Naive thymus-derived CD4-positive, alpha-beta T cell (primary cell): ENCODE measurements at regions not wholly inside any gene's neighbourhood (a gene's known extent, or its start where the extent isn't known, plus 50 kb on each side); places are given as distances from the start of the nearest gene placed in this dataset.
"Not testable (repeated sequence)": the region's sequence is repeated elsewhere in the genome, so short reads cannot be mapped to it uniquely, and the experiment has no call there.

Experiments used
- ATAC-seq: fragments of 150-1000 bp; cut with Tn5 transposase; 2 replicates; pipeline ENCODE4 v1.10.0; 2021; ENCODE audit warnings: mild to moderate bottlenecking, moderate library complexity
- CTCF ChIA-PET: fragments of 350-600 bp; sonication (Branson Sonifier 250); formaldehyde crosslinking; loops from one replicate; lab custom pipeline; 2021; ENCODE audit warnings: antibody characterized with exemption; lab: Charles Lee
- POLR2A ChIA-PET: fragments of 350-600 bp; sonication (Branson Sonifier 250); formaldehyde crosslinking; loops from one replicate; lab custom pipeline; 2021; ENCODE audit warnings: antibody characterized with exemption, inconsistent platforms; lab: Charles Lee
- DNase-seq, 9 donors: peaks; one replicate each; pipeline versions ENCODE4 v3.0.0 to v3.0.0-alpha.2; 2020 to 2022; ENCODE audit warnings: mixed read lengths in 1 of 9
- H3K27ac ChIP-seq: one replicate; pipeline ENCODE4 v1.7.0; 2013; ENCODE audit warnings: mild to moderate bottlenecking, low read depth, low read length, moderate library complexity
- H3K27me3 ChIP-seq, 2 donors: one replicate each; pipeline ENCODE4 v1.7.0; 2013; ENCODE audit warnings: low read length in 2 of 2, mild to moderate bottlenecking in 2 of 2, moderate library complexity in 2 of 2; ENCODE audit not compliant: control insufficient read depth in 2 of 2, insufficient read depth in 2 of 2
- H3K36me3 ChIP-seq, 3 experiments: 1 replicate in 2 of 3; 2 replicates in 1 of 3; pipeline ENCODE4 v1.7.0; 2013; ENCODE audit warnings: low read length in 3 of 3, mild to moderate bottlenecking in 3 of 3, moderate library complexity in 1 of 3; ENCODE audit not compliant: insufficient read depth in 3 of 3, control insufficient read depth in 2 of 3
- H3K4me1 ChIP-seq, 2 donors: one replicate each; pipeline ENCODE4 v1.7.0; 2013; ENCODE audit warnings: low read length in 2 of 2, mild to moderate bottlenecking in 2 of 2, moderate library complexity in 1 of 2; ENCODE audit not compliant: control insufficient read depth in 2 of 2, insufficient read depth in 2 of 2
- H3K4me3 ChIP-seq: 2 replicates; pipeline ENCODE4 v1.7.0; 2013; ENCODE audit warnings: mild to moderate bottlenecking, low read length
- H3K9me3 ChIP-seq, 3 experiments: 1 replicate in 2 of 3; 2 replicates in 1 of 3; pipeline ENCODE4 v1.7.0; 2013; ENCODE audit warnings: low read length in 3 of 3; ENCODE audit not compliant: control insufficient read depth in 2 of 3
- H3K27ac Mint-ChIP-seq, 9 donors: one replicate each; pipeline ENCODE4 v1.8.0; 2020 to 2022; ENCODE audit warnings: mixed read lengths in 9 of 9, mild to moderate bottlenecking in 8 of 9, moderate library complexity in 5 of 9, inconsistent platforms in 2 of 9
- H3K27me3 Mint-ChIP-seq, 5 donors: one replicate each; pipeline ENCODE4 v1.8.0; 2021 to 2022; ENCODE audit warnings: mixed read lengths in 5 of 5, mild to moderate bottlenecking in 1 of 5
- H3K36me3 Mint-ChIP-seq, 5 donors: one replicate each; pipeline ENCODE4 v1.8.0; 2020 to 2022; ENCODE audit warnings: mixed read lengths in 5 of 5, mild to moderate bottlenecking in 3 of 5, inconsistent platforms in 1 of 5
- H3K4me1 Mint-ChIP-seq, 7 donors: one replicate each; pipeline ENCODE4 v1.8.0; 2020 to 2022; ENCODE audit warnings: mixed read lengths in 7 of 7, mild to moderate bottlenecking in 3 of 7, inconsistent platforms in 1 of 7
- H3K4me3 Mint-ChIP-seq, 10 donors: one replicate each; pipeline ENCODE4 v1.8.0; 2020 to 2022; ENCODE audit warnings: mild to moderate bottlenecking in 10 of 10, mixed read lengths in 10 of 10, moderate library complexity in 6 of 10, inconsistent platforms in 2 of 10
- H3K9me3 Mint-ChIP-seq, 11 donors: one replicate each; pipeline ENCODE4 v1.8.0; 2020 to 2022; ENCODE audit warnings: mixed read lengths in 11 of 11, mild to moderate bottlenecking in 4 of 11, inconsistent platforms in 1 of 11, moderate library complexity in 1 of 11
- intact Hi-C, 2 donors: fragments of 100-400 bp; cut with micrococcal nuclease; formaldehyde crosslinking; loops; one replicate each; pipeline ENCODE4 v1.15.1; 2023

DNA sequence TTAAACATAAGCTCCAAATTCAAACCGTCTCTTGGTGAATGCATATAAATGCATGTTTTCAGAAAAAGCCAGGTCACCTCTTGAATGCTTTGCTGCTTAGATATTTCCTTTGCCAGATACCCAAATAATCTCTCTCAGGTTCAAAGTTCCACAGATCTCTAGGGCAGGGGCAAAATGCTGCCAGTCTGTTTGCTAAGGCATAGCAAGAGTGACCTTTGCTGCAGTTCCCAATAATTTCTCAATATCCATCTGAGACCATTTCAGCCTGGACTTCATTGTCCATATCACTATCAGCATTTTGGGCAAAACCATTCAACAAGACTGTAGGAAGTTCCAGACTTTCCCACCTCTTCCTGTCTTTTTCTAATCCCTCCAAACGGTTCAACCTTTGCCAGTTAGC, 1006.2 kb upstream of the KCND2 start:
- H3K27me3 ChIP-seq, POLR2A ChIA-PET, H3K36me3 ChIP-seq, CTCF ChIA-PET, ATAC-seq, H3K4me3 ChIP-seq, H3K27ac ChIP-seq, H3K4me1 ChIP-seq, H3K9me3 ChIP-seq, H3K27ac Mint-ChIP-seq, H3K36me3 Mint-ChIP-seq, H3K4me3 Mint-ChIP-seq, DNase-seq, intact Hi-C loops, H3K27me3 Mint-ChIP-seq, H3K4me1 Mint-ChIP-seq: not testable (repeated sequence)
- H3K9me3 Mint-ChIP-seq: peaks cover 0 to 11% (median 5%) of the 10 kb centered on the region in 11 donors

DNA sequence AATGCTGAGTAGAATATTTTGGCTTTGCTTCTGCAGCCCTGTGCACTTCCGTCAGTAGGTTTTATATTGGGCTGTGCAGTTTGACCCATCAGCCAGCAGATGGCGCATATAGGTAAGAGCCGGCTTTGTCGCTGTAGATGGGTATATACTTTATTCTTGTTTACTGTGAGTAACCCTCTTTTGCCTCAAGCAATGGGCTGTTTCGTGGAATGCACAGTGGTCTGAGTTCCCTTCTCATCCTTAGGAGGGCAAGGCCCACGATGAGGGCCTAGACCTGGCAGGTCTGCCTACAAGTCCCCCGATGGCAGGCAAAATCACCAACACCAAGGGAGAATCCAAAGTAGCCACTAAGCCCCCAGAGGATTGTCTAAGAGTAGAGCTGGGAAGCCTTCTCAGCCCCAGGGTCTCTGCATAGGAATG, 1002.9 kb upstream of the KCND2 start:
- Mint-ChIP-seq H3K27me3 (no peaks in the 10 kb centered on the region), H3K27ac (no peak overlapping the region), H3K9me3 (peaks cover 0 to 13% (median 5%) of the 10 kb centered on the region in 11 donors), H3K36me3 (peaks cover 0 to 4% (median 0%) of the 10 kb centered on the region in 5 donors), H3K4me3 (no peak overlapping the region), H3K4me1 (no peaks in the 10 kb centered on the region)
- ChIA-PET POLR2A (no interaction called here), CTCF (no interaction called here)
- ATAC-seq (peak; percentile 60), DNase-seq (peak in 1 of 9 donors; percentile 15)
- H3K27me3 ChIP-seq: no peaks in the 10 kb centered on the region
- H3K4me3 ChIP-seq: no peak overlapping the region
- no peaks in the 10 kb centered on the region for H3K4me1 ChIP-seq
- H3K36me3 ChIP-seq: no peaks in the 10 kb centered on the region
- intact Hi-C loops: loop anchor here in 1 of 2 donors (2.0 to 5.0 kb wide), 3 partner anchors 1002 to 1457 kb away; partner anchors contain the start of gene KCND2
- no peaks in the 10 kb centered on the region for H3K9me3 ChIP-seq
- H3K27ac ChIP-seq: no peak overlapping the region

- no peaks in the 10 kb centered on the region for H3K27me3 ChIP-seq
- ChIA-PET POLR2A (no interaction called here), CTCF (no interaction called here)
- H3K27ac ChIP-seq: no peak overlapping the region
- Mint-ChIP-seq H3K9me3 (peaks cover 0 to 10% (median 5%) of the 10 kb centered on the region in 11 donors), H3K4me1 (no peaks in the 10 kb centered on the region), H3K27ac (no peak overlapping the region), H3K4me3 (no peak overlapping the region), H3K36me3 (peaks cover 0 to 4% (median 0%) of the 10 kb centered on the region in 5 donors), H3K27me3 (no peaks in the 10 kb centered on the region)
- intact Hi-C loops: loop anchor here in 1 of 2 donors (2.0 to 5.0 kb wide), 3 partner anchors 1002 to 1457 kb away; partner anchors contain the start of gene KCND2
- no peaks in the 10 kb centered on the region for H3K4me1 ChIP-seq
- DNase-seq (no peak), ATAC-seq (no peak)
- no peaks in the 10 kb centered on the region for H3K36me3 ChIP-seq
- H3K4me3 ChIP-seq: no peak overlapping the region
- H3K9me3 ChIP-seq: no peaks in the 10 kb centered on the region
These were observed 1002.3 kb upstream of the KCND2 start for GRCh38 chr7:119270644-119271043.

DNA sequence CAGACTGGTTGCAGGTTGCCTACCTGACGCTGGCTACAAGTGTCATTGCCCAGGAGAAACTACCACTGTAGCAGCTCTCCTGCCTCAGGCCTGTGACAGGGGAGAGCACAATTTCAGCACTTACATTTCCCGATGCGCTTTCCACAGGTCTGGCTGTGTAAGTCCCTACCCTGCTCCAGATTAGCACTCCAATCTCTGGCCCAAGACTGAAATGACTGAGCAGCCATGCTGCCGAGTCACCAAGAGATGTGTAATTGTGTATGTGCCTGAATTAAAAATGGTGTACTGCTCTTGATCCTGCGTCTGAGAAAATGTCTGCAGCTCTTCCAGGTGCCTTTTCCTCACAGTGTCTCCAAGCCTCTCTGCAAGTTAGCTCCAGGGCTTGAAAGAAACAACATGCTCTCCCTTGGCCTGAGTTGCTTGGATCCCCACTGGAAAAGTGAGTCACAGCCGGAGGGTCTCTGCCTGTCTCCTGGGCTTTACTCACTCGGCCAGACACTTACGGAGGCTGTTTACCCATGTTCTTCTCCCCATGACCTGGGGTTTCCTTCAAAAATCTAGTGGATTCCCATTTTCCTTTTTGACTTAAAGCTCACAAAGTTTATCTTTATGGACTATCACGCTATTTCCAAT, 1001.7 kb upstream of the KCND2 start:
- H3K4me1 Mint-ChIP-seq: no peaks in the 10 kb centered on the region
- CTCF ChIA-PET: no interaction called here
- no peak for ATAC-seq
- H3K4me3 Mint-ChIP-seq: no peak overlapping the region
- no peak overlapping the region for H3K27ac Mint-ChIP-seq
- no peaks in the 10 kb centered on the region for H3K4me1 ChIP-seq
- H3K9me3 ChIP-seq: no peaks in the 10 kb centered on the region
- H3K27me3 Mint-ChIP-seq: no peaks in the 10 kb centered on the region
- intact Hi-C loops: loop anchor here in 1 of 2 donors (2.0 to 5.0 kb wide), 3 partner anchors 1001 to 1456 kb away; partner anchors contain the start of gene KCND2
- POLR2A ChIA-PET: no interaction called here
- peaks cover 0 to 4% (median 0%) of the 10 kb centered on the region in 5 donors for H3K36me3 Mint-ChIP-seq
- H3K27me3 ChIP-seq: no peaks in the 10 kb centered on the region
- no peak overlapping the region for H3K4me3 ChIP-seq
- no peaks in the 10 kb centered on the region for H3K36me3 ChIP-seq
- H3K27ac ChIP-seq: no peak overlapping the region
- peaks cover 0 to 9% (median 5%) of the 10 kb centered on the region in 11 donors for H3K9me3 Mint-ChIP-seq
- no peak for DNase-seq

GRCh38 chr7:119281181-119281846, 991.7 kb upstream of the KCND2 start:
- ChIA-PET CTCF (no interaction called here), POLR2A (no interaction called here)
- Mint-ChIP-seq H3K27ac (no peak overlapping the region), H3K9me3 (peaks cover 0 to 30% (median 2%) of the 10 kb centered on the region in 11 donors), H3K4me1 (no peaks in the 10 kb centered on the region), H3K4me3 (no peak overlapping the region), H3K36me3 (no peaks in the 10 kb centered on the region), H3K27me3 (no peaks in the 10 kb centered on the region)
- no peaks in the 10 kb centered on the region for H3K36me3 ChIP-seq
- intact Hi-C loops: no loop called here
- H3K27me3 ChIP-seq: no peaks in the 10 kb centered on the region
- no peak overlapping the region for H3K4me3 ChIP-seq
- no peak overlapping the region for H3K27ac ChIP-seq
- DNase-seq: no peak
- no peak for ATAC-seq
- H3K4me1 ChIP-seq: no peaks in the 10 kb centered on the region
- H3K9me3 ChIP-seq: no peaks in the 10 kb centered on the region

DNA sequence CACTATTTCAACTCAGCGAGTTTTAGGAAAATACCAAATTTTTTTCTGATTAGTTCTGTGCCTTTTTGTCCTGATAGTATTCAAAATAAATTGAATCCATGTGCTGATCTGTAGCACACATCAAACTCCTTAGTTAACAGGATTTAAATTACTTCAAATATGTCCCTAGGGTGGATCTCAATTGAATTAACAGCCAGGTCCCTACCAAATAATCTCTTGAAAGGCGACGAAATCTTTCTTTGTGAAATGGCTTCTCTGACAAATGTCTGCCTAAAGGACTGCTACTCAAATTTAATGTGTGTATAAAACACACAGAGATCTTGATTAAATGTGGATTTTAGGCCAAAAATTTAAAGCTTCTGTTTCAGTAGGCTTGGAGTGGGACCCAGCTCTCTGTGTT, 989.6 kb upstream of the KCND2 start:
- ChIA-PET POLR2A (no interaction called here), CTCF (no interaction called here)
- H3K36me3 Mint-ChIP-seq: no peaks in the 10 kb centered on the region
- H3K4me1 Mint-ChIP-seq: no peaks in the 10 kb centered on the region
- no peaks in the 10 kb centered on the region for H3K27me3 Mint-ChIP-seq
- H3K4me1 ChIP-seq: no peaks in the 10 kb centered on the region
- no peaks in the 10 kb centered on the region for H3K27me3 ChIP-seq
- no peak for ATAC-seq
- no peaks in the 10 kb centered on the region for H3K36me3 ChIP-seq
- H3K27ac ChIP-seq: no peak overlapping the region
- no peak overlapping the region for H3K27ac Mint-ChIP-seq
- no peak overlapping the region for H3K4me3 ChIP-seq
- no peaks in the 10 kb centered on the region for H3K9me3 ChIP-seq
- H3K4me3 Mint-ChIP-seq: no peak overlapping the region
- intact Hi-C loops: no loop called here
- peaks cover 0 to 23% (median 2%) of the 10 kb centered on the region in 11 donors for H3K9me3 Mint-ChIP-seq
- DNase-seq: no peak

DNA sequence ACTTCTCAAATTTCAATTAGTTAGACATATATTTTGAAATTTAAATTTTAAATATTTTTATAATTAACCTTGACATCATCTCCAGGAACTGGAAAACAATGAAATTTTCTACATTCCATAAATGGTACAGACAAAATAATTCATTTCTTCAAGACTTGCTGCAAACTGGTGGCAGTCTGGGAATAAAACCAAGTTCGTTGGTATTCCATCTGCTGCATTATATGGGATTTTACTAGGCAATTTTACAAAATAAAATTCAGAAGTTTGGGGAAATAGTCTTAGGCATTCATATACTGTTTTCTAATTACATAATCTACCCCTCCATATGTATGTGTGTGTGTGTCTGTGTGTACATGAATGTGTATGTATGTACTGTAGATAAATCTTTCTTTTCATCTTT, 984.6 kb upstream of the KCND2 start:
- Mint-ChIP-seq H3K4me3 (no peak overlapping the region), H3K9me3 (peaks cover 0 to 3% (median 0%) of the 10 kb centered on the region in 11 donors), H3K27me3 (no peaks in the 10 kb centered on the region), H3K27ac (no peak overlapping the region), H3K36me3 (no peaks in the 10 kb centered on the region), H3K4me1 (no peaks in the 10 kb centered on the region)
- Histone ChIP-seq H3K27ac (no peak overlapping the region), H3K4me3 (no peak overlapping the region), H3K9me3 (no peaks in the 10 kb centered on the region), H3K4me1 (no peaks in the 10 kb centered on the region), H3K36me3 (no peaks in the 10 kb centered on the region), H3K27me3 (no peaks in the 10 kb centered on the region)
- CTCF ChIA-PET: no interaction called here
- no peak for ATAC-seq
- intact Hi-C loops: no loop called here
- POLR2A ChIA-PET: no interaction called here
- DNase-seq: no peak
